ENCODE measurements at regions not wholly inside any gene's neighbourhood (a gene's known extent, or its start where the extent isn't known, plus 50 kb on each side); places are given as distances from the start of the nearest gene placed in this dataset.
A peak's percentile ranks its signal among the peaks of the same experiment; 100 is the strongest.

DNA sequence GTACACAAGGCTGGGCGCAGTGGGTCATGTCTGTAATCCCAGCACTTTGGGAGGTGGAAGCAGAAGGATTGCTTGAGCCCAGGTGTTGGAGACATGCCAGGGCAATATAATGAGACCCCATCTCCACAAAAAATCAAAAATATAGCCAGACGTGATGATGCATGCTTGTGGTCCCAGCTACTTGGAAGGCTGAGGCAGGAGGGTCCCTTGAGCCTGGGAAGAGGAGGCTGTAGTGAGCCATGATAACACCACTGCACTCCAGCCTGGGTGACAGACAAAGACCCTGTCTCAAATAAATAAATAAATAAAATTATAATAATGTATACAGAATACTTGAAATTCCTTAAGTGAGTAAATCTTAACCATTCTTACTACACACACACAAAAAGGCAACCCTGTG is 127.7 kb downstream of the SPRY2 start:
- no CpG with 5 or more reads among the region's 2 CpGs for WGBS (ENCODE audit: extremely low coverage, insufficient read length, low lambda C conversion rate)
- Histone ChIP-seq H3K23me2 (ENCODE audit: insufficient read length, low read depth, low read length, poor library complexity, severe bottlenecking) (no peaks in the 10 kb centered on the region), H2AK5ac (ENCODE audit: insufficient read length, low read length) (no peak overlapping the region), H3K14ac (ENCODE audit: insufficient read depth, low read length) (no peak overlapping the region), H3K9me3 (ENCODE audit: control insufficient read depth, low read depth, low read length) (no peaks in the 10 kb centered on the region), H3K4me2 (ENCODE audit: insufficient read depth, insufficient read length, low read length) (no peak overlapping the region), H3K23ac (ENCODE audit: insufficient read length, low read depth, low read length) (no peak overlapping the region), H2BK15ac (ENCODE audit: low read depth, low read length) (no peak overlapping the region), H3K18ac (ENCODE audit: insufficient read length, low read depth, low read length) (no peak overlapping the region), H2BK5ac (ENCODE audit: insufficient read length, low read length) (no peak overlapping the region), H3K79me1 (ENCODE audit: insufficient read depth, low read depth, low read length, poor library complexity, severe bottlenecking) (no peaks in the 10 kb centered on the region), H3K4ac (ENCODE audit: low read depth, low read length) (no peak overlapping the region), H3K79me2 (ENCODE audit: insufficient read depth, low read length) (no peaks in the 10 kb centered on the region), H4K8ac (replicated peaks; ENCODE audit: insufficient read length, low read depth, low read length) (no peak overlapping the region), H3K27me3 (ENCODE audit: insufficient read depth, low read length) (no peaks in the 10 kb centered on the region), H2BK120ac (ENCODE audit: low read depth, low read length, poor library complexity, severe bottlenecking) (no peak overlapping the region), H4K91ac (ENCODE audit: insufficient read length, low read depth, low read length) (no peak overlapping the region), H3K56ac (ENCODE audit: insufficient read length, low read depth, low read length) (no peak overlapping the region), H2BK12ac (ENCODE audit: insufficient read length, low read depth, low read length) (no peak overlapping the region), H4K20me1 (ENCODE audit: control insufficient read depth, insufficient read depth, insufficient read length) (no peaks in the 10 kb centered on the region), H3T11ph (ENCODE audit: low read length) (no peak overlapping the region), H4K5ac (ENCODE audit: insufficient read length, low read depth, low read length) (no peak overlapping the region), H3K4me1 (ENCODE audit: insufficient read depth, low read length) (peaks cover 4% of the 10 kb centered on the region; the same call in 1 of the 2 replicates), H3K27ac (ENCODE audit: insufficient read length, low read depth, low read length) (no peak overlapping the region), H2AFZ (ENCODE audit: low read length) (no peak overlapping the region), H2BK20ac (ENCODE audit: low read depth, low read length, poor library complexity, severe bottlenecking) (no peak overlapping the region), H3K9ac (ENCODE audit: extremely low read depth, insufficient read length, low read length) (no peak overlapping the region)
- Mint-ChIP-seq H3K27me3 (ENCODE audit: low read depth) (no peaks in the 10 kb centered on the region), H3K4me3 (no peak overlapping the region), H3K4me1 (peaks cover 15 to 17% of the 10 kb centered on the region in 2 experiments), H3K36me3 (ENCODE audit: insufficient read depth in 1 of 3, low read depth in 3 of 3) (no peaks in the 10 kb centered on the region), H3K27ac (peak overlapping the region in 1 of 3 experiments; percentile 81; a peak in 2 of 7 replicates), H3K9me3 (no peaks in the 10 kb centered on the region)
- TF ChIP-seq, protein P1, sequence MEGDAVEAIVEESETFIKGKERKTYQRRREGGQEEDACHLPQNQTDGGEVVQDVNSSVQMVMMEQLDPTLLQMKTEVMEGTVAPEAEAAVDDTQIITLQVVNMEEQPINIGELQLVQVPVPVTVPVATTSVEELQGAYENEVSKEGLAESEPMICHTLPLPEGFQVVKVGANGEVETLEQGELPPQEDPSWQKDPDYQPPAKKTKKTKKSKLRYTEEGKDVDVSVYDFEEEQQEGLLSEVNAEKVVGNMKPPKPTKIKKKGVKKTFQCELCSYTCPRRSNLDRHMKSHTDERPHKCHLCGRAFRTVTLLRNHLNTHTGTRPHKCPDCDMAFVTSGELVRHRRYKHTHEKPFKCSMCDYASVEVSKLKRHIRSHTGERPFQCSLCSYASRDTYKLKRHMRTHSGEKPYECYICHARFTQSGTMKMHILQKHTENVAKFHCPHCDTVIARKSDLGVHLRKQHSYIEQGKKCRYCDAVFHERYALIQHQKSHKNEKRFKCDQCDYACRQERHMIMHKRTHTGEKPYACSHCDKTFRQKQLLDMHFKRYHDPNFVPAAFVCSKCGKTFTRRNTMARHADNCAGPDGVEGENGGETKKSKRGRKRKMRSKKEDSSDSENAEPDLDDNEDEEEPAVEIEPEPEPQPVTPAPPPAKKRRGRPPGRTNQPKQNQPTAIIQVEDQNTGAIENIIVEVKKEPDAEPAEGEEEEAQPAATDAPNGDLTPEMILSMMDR (conservative IDR thresholded peaks at IDR 0.05), result no peak
- no peak for DNase-seq
